ENCODE measurements at regions not wholly inside any gene's neighbourhood (a gene's known extent, or its start where the extent isn't known, plus 50 kb on each side); places are given as distances from the start of the nearest gene placed in this dataset.

DNA sequence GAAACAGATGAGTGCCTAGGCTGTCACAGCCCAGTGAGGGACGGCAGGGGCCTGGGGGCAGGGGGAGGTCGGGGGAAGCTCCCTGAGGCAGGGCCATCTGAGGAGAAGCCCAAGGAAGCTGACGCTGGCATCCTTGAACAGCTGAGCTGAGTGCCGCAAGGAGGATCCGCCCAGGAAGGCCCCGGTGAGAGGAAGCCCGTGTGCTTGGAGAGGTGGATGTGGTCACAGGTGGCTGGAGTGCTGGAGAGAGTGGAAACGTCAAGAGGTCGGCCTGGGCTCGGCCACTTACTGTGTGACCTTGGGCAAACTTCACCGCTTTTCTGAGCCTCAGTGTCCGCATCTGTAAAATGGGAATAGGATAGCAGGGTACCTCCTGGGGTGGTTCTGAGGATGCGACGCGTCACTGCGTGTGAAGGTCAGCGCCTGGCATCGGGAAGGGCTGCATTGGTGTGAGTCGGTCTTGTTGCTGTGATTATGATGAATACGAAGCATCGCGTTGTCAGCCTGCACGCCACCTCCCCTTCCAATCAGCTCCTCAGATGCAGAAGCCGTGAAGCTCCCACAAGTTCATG lies 116.1 kb upstream of the PTPN1 start:
- Histone ChIP-seq H3K9me3 (replicated peaks; ENCODE audit: insufficient read depth, low read length) (no peaks in the 10 kb centered on the region), H3K9ac (ENCODE audit: low read length) (no peak overlapping the region), H3K9me2 (replicated peaks; ENCODE audit: insufficient read depth, low read length) (no peaks in the 10 kb centered on the region), H4K20me1 (ENCODE audit: insufficient read depth, low read length) (no peaks in the 10 kb centered on the region), H2AFZ (ENCODE audit: low read length) (no peak overlapping the region), H3K27me3 (replicated peaks; ENCODE audit: insufficient read depth, low read length) (peaks cover 41% of the 10 kb centered on the region), H3F3A (ENCODE audit: insufficient read depth, low read length) (no peaks in the 10 kb centered on the region), H3K27ac (ENCODE audit: low read length) (no peak overlapping the region), H3K36me3 (replicated peaks; ENCODE audit: insufficient read depth, low read length) (no peaks in the 10 kb centered on the region), H3K4me1 (ENCODE audit: low read length) (no peaks in the 10 kb centered on the region), H3K4me2 (ENCODE audit: low read depth, low read length) (no peak overlapping the region), H3K4me3 (ENCODE audit: low read length) (no peak overlapping the region), H3K79me2 (ENCODE audit: low read length) (no peaks in the 10 kb centered on the region)
- TF ChIP-seq EZH2 (optimal IDR thresholded peaks at IDR 0.05; ENCODE audit: low read depth, low read length) (no peak), EZH2phosphoT487 (IDR thresholded peaks at IDR 0.05; ENCODE audit: low read length) (no peak)
- TF ChIP-seq, protein P1, sequence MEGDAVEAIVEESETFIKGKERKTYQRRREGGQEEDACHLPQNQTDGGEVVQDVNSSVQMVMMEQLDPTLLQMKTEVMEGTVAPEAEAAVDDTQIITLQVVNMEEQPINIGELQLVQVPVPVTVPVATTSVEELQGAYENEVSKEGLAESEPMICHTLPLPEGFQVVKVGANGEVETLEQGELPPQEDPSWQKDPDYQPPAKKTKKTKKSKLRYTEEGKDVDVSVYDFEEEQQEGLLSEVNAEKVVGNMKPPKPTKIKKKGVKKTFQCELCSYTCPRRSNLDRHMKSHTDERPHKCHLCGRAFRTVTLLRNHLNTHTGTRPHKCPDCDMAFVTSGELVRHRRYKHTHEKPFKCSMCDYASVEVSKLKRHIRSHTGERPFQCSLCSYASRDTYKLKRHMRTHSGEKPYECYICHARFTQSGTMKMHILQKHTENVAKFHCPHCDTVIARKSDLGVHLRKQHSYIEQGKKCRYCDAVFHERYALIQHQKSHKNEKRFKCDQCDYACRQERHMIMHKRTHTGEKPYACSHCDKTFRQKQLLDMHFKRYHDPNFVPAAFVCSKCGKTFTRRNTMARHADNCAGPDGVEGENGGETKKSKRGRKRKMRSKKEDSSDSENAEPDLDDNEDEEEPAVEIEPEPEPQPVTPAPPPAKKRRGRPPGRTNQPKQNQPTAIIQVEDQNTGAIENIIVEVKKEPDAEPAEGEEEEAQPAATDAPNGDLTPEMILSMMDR (IDR thresholded peaks at IDR 0.05; ENCODE audit: low read length), result no peak
- DNase-seq, result no peak

DNA sequence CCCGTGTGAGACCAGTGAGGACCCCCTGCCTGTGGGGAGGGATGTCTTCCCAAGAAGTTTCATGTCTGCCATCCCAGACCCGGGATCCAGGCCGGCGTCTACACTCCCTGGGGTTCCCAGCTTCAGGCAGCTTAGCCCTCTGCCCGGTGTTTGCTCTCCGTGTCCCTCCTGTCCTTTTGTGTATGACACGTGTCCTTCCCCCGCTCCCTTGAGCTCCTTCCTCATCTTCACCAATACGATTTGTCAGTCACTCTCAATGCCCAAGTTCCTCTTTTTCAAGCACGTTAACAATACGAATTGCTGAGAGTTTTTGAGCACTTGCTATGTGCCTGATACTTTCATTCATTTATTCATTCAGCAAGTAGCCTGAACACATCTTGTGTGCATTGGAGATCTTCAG lies 115.6 kb upstream of the PTPN1 start:
- TF ChIP-seq EZH2 (optimal IDR thresholded peaks at IDR 0.05; ENCODE audit: low read depth, low read length) (no peak), EZH2phosphoT487 (IDR thresholded peaks at IDR 0.05; ENCODE audit: low read length) (no peak)
- TF ChIP-seq, protein P1 (IDR thresholded peaks at IDR 0.05; ENCODE audit: low read length), result no peak
- Histone ChIP-seq H3F3A (ENCODE audit: insufficient read depth, low read length) (no peaks in the 10 kb centered on the region), H3K36me3 (replicated peaks; ENCODE audit: insufficient read depth, low read length) (no peaks in the 10 kb centered on the region), H3K27ac (ENCODE audit: low read length) (no peak overlapping the region), H3K9me3 (replicated peaks; ENCODE audit: insufficient read depth, low read length) (no peaks in the 10 kb centered on the region), H3K9me2 (replicated peaks; ENCODE audit: insufficient read depth, low read length) (no peaks in the 10 kb centered on the region), H2AFZ (ENCODE audit: low read length) (no peak overlapping the region), H3K4me2 (ENCODE audit: low read depth, low read length) (no peak overlapping the region), H3K27me3 (replicated peaks; ENCODE audit: insufficient read depth, low read length) (peaks cover 39% of the 10 kb centered on the region), H3K9ac (ENCODE audit: low read length) (no peak overlapping the region), H3K79me2 (ENCODE audit: low read length) (no peaks in the 10 kb centered on the region), H3K4me1 (ENCODE audit: low read length) (no peaks in the 10 kb centered on the region), H3K4me3 (ENCODE audit: low read length) (no peak overlapping the region), H4K20me1 (ENCODE audit: insufficient read depth, low read length) (no peaks in the 10 kb centered on the region)
- no peak for DNase-seq

DNA sequence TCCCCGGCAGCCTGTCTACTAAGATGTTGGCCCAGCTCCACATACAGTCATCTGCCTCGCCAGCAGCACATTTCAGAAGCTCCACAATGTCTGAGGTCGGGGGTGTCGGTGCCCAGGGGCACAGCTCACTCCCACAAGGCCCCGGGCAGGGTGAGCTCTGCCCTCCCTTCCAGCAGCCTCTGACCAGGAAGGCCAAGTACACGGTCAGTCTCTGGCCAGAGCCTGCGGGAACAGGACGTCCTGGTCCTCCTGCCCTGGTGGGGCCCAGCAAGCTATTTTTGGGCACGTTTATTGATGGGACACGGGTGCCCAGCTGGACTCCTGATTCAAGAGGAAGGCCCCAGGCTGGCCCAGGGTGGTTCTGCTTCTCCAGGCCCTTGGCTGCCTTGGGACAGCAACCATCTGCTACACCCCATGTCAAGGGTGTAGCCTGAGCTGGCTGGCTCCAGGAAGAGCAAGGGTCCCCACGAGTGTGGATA lies 114.9 kb upstream of the PTPN1 start:
- no peak for TF ChIP-seq EZH2phosphoT487 (IDR thresholded peaks at IDR 0.05; ENCODE audit: low read length)
- no peak for TF ChIP-seq EZH2 (optimal IDR thresholded peaks at IDR 0.05; ENCODE audit: low read depth, low read length)
- TF ChIP-seq, protein P1 (IDR thresholded peaks at IDR 0.05; ENCODE audit: low read length), result no peak
- H3K4me2 ChIP-seq (ENCODE audit: low read depth, low read length), result no peak overlapping the region
- H3K36me3 ChIP-seq (replicated peaks; ENCODE audit: insufficient read depth, low read length), result no peaks in the 10 kb centered on the region
- no peak overlapping the region for H3K9ac ChIP-seq (ENCODE audit: low read length)
- H3K27ac ChIP-seq (ENCODE audit: low read length), result no peak overlapping the region
- H4K20me1 ChIP-seq (ENCODE audit: insufficient read depth, low read length), result no peaks in the 10 kb centered on the region
- H3K79me2 ChIP-seq (ENCODE audit: low read length), result no peaks in the 10 kb centered on the region
- no peak overlapping the region for H3K4me3 ChIP-seq (ENCODE audit: low read length)
- H3K9me2 ChIP-seq (replicated peaks; ENCODE audit: insufficient read depth, low read length), result no peaks in the 10 kb centered on the region
- no peaks in the 10 kb centered on the region for H3F3A ChIP-seq (ENCODE audit: insufficient read depth, low read length)
- H3K27me3 ChIP-seq (replicated peaks; ENCODE audit: insufficient read depth, low read length), result peaks cover 39% of the 10 kb centered on the region
- no peaks in the 10 kb centered on the region for H3K4me1 ChIP-seq (ENCODE audit: low read length)
- H3K9me3 ChIP-seq (replicated peaks; ENCODE audit: insufficient read depth, low read length), result no peaks in the 10 kb centered on the region
- H2AFZ ChIP-seq (ENCODE audit: low read length), result no peak overlapping the region
- DNase-seq, result no peak
